ENCODE measurements at regions not wholly inside any gene's neighbourhood (a gene's known extent, or its start where the extent isn't known, plus 50 kb on each side); places are given as distances from the start of the nearest gene placed in this dataset.
A peak's percentile ranks its signal among the peaks of the same experiment; 100 is the strongest.

DNA sequence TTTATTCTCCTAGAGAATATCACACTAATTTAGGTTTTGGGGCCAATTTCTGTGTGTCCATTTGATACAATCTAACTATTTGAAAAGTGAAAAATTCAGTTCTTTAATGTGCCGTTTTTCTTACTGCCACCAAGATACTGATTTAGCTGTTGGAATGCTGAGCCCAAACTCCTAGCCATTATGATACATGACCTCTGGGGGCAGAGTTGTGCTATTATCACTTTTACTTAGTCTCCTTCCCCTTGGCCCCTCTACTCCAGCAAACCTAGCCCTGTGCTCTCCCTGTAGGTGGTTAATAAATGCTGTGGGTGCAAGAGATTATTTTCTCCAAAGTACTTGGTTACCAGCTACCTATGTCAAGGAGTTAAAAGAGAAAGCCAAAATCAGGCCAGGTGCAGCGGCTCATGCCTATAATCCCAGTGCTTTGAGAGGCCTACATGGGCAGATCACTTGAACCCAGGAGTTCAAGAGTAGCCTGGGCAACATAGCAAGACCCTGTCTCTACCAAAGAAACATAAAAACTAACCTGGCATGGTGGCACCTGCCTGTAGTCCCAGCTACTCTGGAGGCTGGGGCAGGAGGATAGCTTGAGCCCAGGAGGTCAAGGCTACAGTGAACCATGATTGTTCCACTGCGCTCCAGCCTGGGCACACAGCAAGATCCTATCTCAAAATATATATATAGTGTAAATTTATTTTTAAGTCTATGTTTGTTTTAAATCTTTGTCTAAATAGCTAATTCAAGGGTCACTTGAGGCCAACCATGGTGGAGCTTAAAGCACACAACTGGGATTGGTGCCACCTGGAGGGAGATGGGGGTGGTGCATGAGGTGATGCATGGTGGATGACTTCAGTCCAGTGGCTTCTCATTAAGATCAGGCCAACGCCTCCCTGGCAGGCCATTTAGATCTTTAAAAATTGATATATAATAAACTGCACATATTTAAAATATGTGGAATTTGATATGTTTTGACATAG lies 193.2 kb upstream of the PLET1 start:
- intact Hi-C loops (cut with micrococcal nuclease), result no loop called here
- peak; percentile 49 for ATAC-seq
- peak; percentile 46 for DNase-seq

DNA sequence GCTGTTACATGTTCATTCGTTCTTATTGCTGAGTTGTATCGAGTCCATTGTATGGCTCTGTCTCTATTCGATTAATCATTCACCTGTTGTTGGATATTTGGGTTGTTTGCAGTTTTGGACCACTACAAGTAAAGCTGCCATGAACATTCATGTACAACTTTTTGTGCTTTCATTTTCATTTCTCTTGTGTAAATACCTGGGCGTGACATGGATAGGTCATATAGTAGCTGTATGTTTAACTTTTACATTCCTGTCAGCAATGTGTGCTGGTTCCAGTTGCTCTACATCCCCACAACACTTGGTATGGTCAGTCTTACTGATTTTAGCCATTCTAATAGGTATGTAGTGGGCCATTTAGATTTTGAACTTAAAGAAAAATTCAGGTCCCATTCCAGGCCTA lies 194.2 kb upstream of the PLET1 start:
- intact Hi-C loops (cut with micrococcal nuclease), result no loop called here
- no peak for DNase-seq
- ATAC-seq, result no peak

DNA sequence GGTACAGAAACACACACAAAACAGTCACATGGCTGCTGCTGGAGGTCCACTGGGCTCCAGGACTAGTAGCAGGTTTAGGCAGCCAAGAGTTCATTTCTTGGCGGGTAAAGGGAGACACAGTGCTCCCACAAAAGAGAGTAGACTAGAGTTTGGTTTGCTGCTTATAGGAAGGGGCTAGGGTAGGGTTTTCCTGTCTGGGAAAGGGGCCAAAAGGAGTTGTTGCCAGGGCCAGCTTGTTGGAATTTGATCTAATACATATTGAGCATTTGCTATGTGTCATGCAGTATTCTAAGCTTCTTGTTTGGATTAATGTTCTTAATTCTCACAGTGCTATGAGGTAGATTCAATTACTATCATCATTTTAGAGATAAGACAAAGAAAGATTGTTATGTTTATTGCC lies 195.1 kb upstream of the PLET1 start:
- intact Hi-C loops (cut with micrococcal nuclease), result no loop called here
- DNase-seq, result no peak
- no peak for ATAC-seq

DNA sequence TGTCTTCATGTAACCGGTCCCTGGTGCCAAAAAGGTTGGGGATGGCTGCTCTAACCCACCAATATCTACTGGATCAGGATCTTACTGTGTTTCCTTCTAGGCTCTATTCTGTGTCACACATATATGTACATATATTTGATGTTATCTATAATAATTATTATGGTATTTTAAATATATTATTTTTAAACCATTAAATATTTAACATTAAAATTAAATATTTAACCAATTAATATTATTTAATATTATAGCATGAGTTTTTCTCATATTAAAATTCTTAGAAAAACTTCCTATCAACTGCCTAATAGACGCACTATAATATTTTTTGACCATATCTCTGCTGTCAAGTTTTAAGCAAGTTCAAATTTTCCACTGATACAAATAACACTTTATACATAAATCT lies 196.9 kb upstream of the PLET1 start:
- no peak for DNase-seq
- intact Hi-C loops (cut with micrococcal nuclease), result no loop called here
- ATAC-seq, result no peak

DNA sequence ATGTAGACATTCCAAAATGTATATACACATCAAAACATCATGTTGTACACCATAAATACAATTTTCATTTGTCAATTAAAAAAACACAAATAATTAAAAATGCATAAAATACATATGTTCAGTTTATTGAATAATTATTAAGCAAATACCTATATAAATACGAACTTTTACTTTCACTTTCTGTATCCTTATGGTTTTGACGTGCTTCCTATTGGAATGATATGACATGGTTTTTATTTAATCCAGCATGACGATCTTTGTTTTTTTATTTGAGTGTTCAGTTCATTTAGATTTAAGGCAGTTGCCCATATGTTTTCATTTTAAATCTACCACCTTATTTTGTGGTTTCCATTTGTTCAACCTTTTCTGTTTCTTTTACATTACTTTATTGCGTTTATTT lies 198.3 kb upstream of the PLET1 start:
- ATAC-seq, result no peak
- DNase-seq, result no peak

DNA sequence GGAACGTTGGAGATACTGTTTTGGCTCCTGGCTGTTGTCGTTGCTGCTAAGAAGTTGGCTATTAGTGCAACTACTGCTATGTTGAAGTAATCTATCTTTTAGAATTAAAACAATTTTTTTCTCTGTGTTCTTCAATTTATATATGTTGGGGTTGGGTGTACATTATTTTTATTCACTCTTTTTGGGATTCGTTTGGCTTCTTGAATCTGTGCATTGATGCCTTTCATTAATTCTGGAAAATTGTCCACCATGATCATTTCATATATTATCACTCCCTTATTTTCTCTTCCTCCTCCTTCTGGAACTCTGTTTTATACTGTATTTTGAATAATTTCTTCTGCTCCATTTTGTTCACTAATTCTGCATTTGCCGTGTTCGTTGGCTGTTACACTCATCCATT lies 199.5 kb upstream of the PLET1 start:
- no peak for DNase-seq
- no peak for ATAC-seq
- intact Hi-C loops (cut with micrococcal nuclease), result no loop called here

More for the DNA sequence above, 198.3 kb upstream of the PLET1 start:
- intact Hi-C loops (cut with micrococcal nuclease), result no loop called here

DNA sequence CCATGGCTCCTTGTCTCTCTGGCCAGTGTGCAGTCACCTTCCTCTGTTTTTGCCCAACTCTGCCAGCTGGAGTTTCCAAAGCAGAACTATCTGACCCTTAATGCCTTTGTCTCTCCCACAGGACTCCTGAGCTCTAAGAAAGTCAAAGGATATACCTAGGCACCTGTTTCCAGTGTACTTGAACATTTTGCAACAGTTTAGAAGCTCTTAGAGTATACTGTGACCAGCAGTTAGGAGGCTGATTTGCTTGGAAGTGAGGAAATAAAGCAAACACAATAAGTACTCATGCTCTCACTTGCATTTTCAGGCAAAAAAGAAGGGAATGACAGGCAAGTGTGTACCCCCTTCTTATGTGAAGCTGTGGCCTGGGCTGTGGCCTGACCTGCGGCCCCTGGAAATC lies 204.3 kb upstream of the PLET1 start:
- intact Hi-C loops (cut with micrococcal nuclease), result no loop called here
- ATAC-seq, result no peak

DNA sequence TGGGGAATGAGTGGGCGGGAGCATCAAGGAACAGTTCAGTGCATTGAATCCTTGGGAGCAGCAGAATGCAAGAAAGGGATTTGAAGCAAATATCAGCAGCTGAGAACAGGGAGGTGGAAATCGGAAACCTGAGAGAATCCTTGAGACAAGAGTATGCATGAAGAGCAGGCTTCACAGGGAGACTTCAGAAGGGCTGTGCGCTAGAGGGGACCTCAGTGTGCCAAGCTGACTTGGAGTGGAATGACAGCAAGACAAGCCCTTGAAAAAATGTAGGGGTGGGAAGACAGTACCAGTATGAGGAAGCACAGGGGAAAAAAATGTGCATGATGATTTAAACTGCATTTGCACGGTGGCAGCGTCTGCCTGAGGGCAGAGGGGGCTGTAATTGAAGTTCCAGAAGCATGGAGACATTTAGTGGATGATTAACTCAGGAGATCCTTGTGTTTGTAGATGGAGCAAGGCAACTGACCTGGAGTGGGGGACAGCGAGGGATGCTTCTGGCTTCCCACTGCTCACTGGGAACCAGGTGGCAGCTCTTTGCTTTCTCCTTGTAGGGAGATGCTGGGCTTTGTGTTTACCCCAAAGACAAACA lies 204.9 kb upstream of the PLET1 start:
- ATAC-seq, result no peak
- no peak for DNase-seq
- intact Hi-C loops (cut with micrococcal nuclease), result no loop called here

More for the DNA sequence above, 204.3 kb upstream of the PLET1 start:
- no peak for DNase-seq

DNA sequence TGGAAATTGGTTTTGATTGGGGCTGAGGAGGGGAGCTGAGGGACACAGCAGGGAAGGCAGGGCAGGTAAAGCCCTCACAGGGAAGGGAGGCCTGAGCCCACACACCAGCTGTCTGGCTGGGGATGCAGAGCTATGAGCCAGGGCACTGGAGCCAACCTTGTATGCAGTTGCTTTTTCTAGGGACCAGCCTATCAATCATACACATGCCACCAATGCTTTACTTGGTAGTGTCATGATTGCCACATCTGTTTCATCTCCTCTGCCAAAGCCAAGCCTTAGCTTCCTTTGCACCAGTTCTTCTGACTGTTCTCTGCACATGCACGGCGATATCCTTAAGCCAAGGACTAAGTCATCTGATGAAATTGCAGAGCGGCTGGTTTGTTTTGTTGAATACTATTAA lies 207.1 kb upstream of the PLET1 start:
- intact Hi-C loops (cut with micrococcal nuclease), result no loop called here
- ATAC-seq (no peak), DNase-seq (no peak)

DNA sequence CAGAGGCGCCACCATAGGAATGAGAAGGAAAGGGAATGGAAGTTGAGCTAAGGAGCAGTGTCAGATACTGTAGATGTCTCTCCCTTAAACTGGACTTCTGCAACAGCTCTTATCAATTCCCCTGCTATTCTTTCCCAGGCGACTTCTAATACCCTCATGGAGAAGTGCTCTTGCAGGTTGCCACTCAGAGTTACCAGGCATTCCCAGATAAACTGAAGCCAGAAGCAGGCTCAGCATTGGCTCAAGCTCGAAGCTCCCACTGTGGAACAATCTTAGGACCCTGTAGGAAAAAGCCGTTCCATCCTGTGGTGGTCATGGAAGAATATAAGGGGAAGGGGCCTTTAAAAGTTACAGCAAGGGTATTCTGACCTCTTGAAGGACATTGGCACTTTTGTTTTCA lies 208.7 kb upstream of the PLET1 start:
- DNase-seq, result no peak
- intact Hi-C loops (cut with micrococcal nuclease), result no loop called here
- peak; percentile 61 for ATAC-seq

DNA sequence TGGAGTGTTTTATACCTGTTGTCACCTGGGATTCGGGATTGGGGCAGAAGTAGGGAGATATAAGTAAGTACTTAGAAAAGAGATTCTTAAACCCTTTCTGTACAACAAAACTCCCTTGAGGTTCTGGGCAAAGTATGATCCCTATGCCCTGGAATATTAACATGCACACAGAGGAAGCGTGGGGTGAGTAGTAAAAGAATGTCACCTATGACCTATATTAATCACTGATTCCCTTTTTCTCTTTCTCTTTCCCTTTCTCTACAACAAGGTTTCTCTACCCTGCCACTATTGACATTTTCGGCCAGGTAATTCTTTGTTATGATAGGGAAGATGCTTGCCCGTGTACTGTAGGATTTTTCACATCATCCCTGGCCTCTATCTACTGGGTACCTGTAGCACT lies 209.7 kb upstream of the PLET1 start:
- ATAC-seq (no peak), DNase-seq (no peak)
- intact Hi-C loops (cut with micrococcal nuclease), result no loop called here

DNA sequence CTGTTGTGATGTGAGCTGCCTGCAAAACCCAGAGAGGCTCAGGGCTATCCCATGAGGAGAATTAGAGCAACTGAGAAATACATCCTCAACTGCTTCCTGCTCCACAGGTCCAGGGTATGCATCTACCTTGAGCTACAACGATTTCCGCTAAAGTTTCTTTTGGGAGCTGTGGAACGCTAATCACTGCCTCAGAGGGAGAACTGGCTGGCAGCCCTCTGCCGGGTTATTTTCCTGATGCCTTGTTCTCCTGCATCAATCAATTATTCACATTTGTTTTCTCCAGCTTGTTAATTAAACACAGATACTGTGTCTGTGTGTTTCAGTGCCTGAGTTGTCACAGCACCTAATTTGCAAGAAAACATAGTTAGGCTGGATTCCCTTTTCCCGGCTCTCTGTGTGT lies 211.1 kb upstream of the PLET1 start:
- DNase-seq (no peak), ATAC-seq (no peak)
- intact Hi-C loops (cut with micrococcal nuclease), result no loop called here

DNA sequence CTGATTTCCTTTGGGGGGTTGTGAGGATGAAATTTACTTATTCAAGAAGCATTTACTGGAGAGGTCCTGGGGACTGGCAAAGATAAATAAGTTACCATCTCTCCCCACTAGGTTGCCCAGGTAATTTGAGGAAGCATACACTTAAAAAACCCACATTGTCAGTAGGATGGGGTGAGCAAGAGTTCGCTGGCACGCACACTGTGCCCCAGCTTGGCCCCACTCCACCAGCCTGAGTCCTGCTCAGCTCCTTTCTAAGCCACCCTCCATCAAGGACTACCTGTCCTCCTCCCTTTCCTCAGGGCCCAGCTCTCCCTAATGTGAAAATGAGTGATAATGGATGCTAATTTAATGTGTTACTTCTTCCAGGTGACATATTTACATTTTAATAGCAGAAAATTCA lies 216.5 kb upstream of the PLET1 start:
- no peak for DNase-seq
- intact Hi-C loops (cut with micrococcal nuclease), result no loop called here
- no peak for ATAC-seq

DNA sequence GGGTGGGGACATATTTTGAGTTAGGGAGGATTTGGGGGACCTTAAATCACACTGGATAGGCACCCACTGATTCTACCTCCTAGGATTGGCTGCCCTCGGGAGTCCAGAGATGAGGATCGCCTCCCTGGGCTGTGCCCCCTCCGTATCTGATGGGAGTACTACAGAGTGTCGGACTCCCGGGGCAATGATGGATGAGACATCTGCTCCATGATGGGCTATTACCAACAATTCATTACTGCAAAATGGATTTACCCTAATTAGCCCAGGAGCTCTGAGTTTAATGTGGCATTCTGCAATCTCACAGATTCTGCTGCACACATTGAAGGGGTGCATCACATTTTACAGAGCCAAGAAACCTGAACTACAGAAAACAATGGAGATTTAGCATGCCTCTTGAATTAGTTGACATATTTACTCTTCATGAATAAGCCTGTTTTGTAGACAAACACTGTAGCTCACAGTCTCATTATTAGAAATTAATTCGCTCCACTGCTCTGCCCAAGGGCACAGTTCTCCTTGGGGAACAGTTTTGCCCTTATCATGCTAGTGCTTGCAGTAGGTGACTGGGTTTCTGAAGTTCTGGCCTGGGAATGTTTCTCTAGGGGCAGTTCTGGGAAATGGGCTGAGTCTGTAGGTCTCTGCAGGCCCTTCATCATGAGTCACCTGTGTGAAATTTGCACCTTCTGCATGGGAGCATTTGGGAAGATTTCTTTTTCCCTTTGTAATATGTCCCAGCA lies 217.1 kb upstream of the PLET1 start:
- intact Hi-C loops (cut with micrococcal nuclease), result no loop called here
- DNase-seq (no peak), ATAC-seq (no peak)

DNA sequence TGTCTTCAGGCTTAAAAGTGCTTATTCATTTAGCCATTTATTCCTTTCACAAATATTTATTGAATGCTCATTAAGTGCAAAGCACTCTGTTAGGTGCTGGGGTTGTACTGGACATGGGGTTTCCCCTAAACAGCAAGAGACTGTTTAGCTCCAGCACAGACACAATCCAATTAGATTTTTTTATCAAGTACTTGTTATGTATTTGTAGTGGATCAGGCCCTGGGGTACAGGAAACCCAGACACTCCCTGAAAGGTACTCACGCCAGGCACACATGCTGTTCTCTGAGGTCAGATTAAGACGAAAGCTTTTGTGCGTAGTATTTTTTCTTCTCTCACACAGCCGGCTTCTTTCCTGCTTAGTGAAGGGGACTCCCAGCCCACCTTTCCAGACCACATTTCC lies 218.1 kb upstream of the PLET1 start:
- no peak for DNase-seq
- intact Hi-C loops (cut with micrococcal nuclease), result no loop called here
- ATAC-seq, result no peak

DNA sequence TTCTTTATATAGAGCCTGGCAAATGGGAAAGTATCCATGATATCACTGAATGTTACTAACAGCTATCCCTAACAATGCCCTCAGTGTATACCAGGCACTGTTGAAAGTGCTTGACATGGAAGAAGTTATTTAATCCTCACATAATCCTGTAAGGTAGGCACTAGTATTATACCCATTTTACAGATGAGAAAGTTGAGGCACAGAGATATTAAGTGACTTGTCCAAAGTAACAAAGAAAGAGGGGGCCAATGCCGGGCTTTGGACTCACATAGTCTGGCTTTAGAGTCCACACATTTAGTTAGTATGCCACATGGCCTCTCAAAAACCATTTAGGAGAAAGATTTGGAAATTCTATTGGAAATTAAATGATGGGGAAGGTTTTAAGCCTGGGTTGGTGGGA lies 220.8 kb upstream of the PLET1 start:
- no peak for ATAC-seq
- DNase-seq, result no peak
- intact Hi-C loops (cut with micrococcal nuclease), result no loop called here

DNA sequence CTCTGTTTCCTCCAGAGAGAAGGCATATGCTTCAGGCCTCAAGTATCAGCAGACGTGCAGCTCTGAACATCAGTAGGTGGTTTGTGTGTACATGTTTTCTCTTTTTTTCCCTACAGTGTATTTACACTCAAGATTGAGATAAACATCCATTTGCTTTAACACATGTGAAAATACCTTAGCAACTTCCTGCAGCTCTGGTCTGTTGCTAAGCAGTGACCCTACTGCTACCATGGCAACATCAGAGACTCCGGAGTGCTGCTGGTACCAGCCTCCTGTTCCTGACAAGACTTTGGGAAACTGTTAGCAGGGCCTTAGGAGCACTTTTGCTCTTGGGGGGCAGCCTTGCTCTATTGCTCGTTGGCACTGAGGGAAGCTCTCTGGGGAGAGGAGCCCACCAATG lies 221.2 kb upstream of the PLET1 start:
- intact Hi-C loops (cut with micrococcal nuclease), result no loop called here
- DNase-seq, result no peak
- no peak for ATAC-seq

DNA sequence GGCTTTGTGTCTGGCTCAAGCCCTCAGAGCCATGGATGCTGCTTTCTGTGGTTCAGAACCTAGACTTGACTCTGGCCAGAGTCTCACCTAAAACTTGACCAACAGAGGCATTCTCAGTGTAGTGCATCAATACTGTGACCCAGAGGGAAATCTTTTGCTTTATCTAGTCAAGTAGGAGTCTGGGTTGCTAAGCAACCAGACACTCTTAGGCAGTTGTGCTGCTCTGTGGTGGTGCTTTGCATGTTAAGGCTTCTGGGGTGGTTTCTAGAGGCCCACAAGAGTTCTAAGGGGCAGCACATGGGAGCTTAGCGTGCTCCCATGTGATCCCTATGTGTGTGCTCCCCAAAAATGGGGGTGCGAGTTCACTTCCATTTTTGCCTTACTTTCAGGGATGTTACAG lies 224.6 kb upstream of the PLET1 start:
- intact Hi-C loops (cut with micrococcal nuclease), result no loop called here
- ATAC-seq (no peak), DNase-seq (no peak)

DNA sequence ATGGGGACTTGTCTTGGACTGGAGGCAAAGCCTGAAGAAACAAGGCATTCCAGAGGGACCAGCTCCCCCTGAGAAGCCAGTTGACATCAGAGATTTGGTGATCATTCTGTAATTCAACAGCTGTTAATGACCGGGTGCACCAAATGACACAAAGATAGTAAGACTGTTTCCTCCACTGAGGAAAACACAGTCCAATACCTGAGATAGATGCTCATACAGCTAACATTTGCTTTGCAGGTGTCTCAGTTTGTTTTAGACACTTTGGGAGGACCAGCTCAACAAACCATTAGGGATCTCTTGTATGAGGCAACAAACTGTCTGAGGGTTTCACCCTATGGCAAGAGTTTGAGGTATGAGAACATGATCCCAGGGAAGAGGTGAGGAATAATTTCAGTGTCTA lies 237.2 kb upstream of the PLET1 start:
- ATAC-seq, result no peak
- no peak for DNase-seq
- intact Hi-C loops (cut with micrococcal nuclease), result no loop called here

DNA sequence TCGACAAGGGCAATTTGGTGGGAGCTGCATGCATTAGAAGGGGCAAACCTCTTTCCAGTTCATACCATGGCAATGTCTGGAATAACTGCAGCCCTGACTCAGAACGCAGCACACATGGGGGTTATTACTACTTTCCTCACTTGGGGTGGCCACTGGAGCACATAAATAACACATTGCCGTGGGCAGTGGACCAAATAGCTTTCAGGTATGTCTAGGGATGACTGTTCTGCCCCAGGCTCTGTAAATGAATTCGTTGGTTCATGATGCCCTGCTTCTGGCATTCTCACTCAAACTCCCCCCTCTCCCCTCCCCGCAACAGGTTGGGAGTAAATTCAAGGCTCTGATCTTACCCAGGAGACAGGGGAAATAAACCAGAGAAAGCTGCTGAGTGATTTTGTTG lies 238.0 kb upstream of the PLET1 start:
- ATAC-seq, result no peak
- intact Hi-C loops (cut with micrococcal nuclease), result no loop called here
- DNase-seq, result no peak

Measured in left ventricle myocardium superior (tissue), 1 donor.